ENCODE measurements at regions not wholly inside any gene's neighbourhood (a gene's known extent, or its start where the extent isn't known, plus 50 kb on each side); places are given as distances from the start of the nearest gene placed in this dataset.

GRCh38 chr2:138403431-138403927, 98.1 kb upstream of the SPOPL start:
- Histone ChIP-seq H3K27me3 (replicated peaks; ENCODE audit: insufficient read depth, low read depth, low read length, poor library complexity) (no peaks in the 10 kb centered on the region), H3K4me3 (ENCODE audit: low read depth, low read length, poor library complexity, severe bottlenecking) (no peak overlapping the region), H3K9me3 (ENCODE audit: low read depth, low read length, poor library complexity, severe bottlenecking) (no peaks in the 10 kb centered on the region), H3K4me1 (ENCODE audit: insufficient read depth, low read length, poor library complexity, severe bottlenecking) (no peaks in the 10 kb centered on the region), H3K36me3 (ENCODE audit: insufficient read depth, low read length, poor library complexity, severe bottlenecking) (no peaks in the 10 kb centered on the region), H3K27ac (ENCODE audit: low read depth, low read length, poor library complexity, severe bottlenecking) (no peak overlapping the region)
- BruUV-seq (replicated peaks) = no TSS peak
- intact Hi-C loops (cut with micrococcal nuclease; ENCODE audit: unreplicated experiment) = no loop called here
- CTCF ChIA-PET = no interaction called here
- POLR2A ChIA-PET (ENCODE audit: low non-redundant PET) = no interaction called here
- no peak for TF ChIP-seq EZH2 (IDR thresholded peaks at IDR 0.05; ENCODE audit: borderline replicate concordance, low read depth, low read length, poor library complexity, severe bottlenecking)
- TF ChIP-seq CTCF (conservative IDR thresholded peaks at IDR 0.05; ENCODE audit: low read depth, low read length) = no peak
- DNase-seq (ENCODE audit: low spot score) = no peak

GRCh38 chr2:138414014-138414413, 87.6 kb upstream of the SPOPL start:
- TF ChIP-seq EZH2 (IDR thresholded peaks at IDR 0.05; ENCODE audit: borderline replicate concordance, low read depth, low read length, poor library complexity, severe bottlenecking) = no peak
- no peak for TF ChIP-seq CTCF (conservative IDR thresholded peaks at IDR 0.05; ENCODE audit: low read depth, low read length)
- BruUV-seq (replicated peaks) = no TSS peak
- POLR2A ChIA-PET (ENCODE audit: low non-redundant PET) = no interaction called here

GRCh38 chr2:138415985-138416384, 85.6 kb upstream of the SPOPL start:
- POLR2A ChIA-PET (ENCODE audit: low non-redundant PET) = no interaction called here
- no peak overlapping the region for H3K4me3 ChIP-seq (ENCODE audit: low read depth, low read length, poor library complexity, severe bottlenecking)
- H3K27ac ChIP-seq (ENCODE audit: low read depth, low read length, poor library complexity, severe bottlenecking) = no peak overlapping the region
- CTCF ChIA-PET = no interaction called here
- no peaks in the 10 kb centered on the region for H3K36me3 ChIP-seq (ENCODE audit: insufficient read depth, low read length, poor library complexity, severe bottlenecking)
- no peak for TF ChIP-seq EZH2 (IDR thresholded peaks at IDR 0.05; ENCODE audit: borderline replicate concordance, low read depth, low read length, poor library complexity, severe bottlenecking)
- no peak for TF ChIP-seq CTCF (conservative IDR thresholded peaks at IDR 0.05; ENCODE audit: low read depth, low read length)
- H3K9me3 ChIP-seq (ENCODE audit: low read depth, low read length, poor library complexity, severe bottlenecking) = no peaks in the 10 kb centered on the region
- H3K4me1 ChIP-seq (ENCODE audit: insufficient read depth, low read length, poor library complexity, severe bottlenecking) = no peaks in the 10 kb centered on the region
- no TSS peak for BruUV-seq (replicated peaks)
- no peaks in the 10 kb centered on the region for H3K27me3 ChIP-seq (replicated peaks; ENCODE audit: insufficient read depth, low read depth, low read length, poor library complexity)
- DNase-seq (ENCODE audit: low spot score) = no peak
- intact Hi-C loops (cut with micrococcal nuclease; ENCODE audit: unreplicated experiment) = no loop called here

More at GRCh38 chr2:138414014-138414413, 87.6 kb upstream of the SPOPL start:
- H3K27ac ChIP-seq (ENCODE audit: low read depth, low read length, poor library complexity, severe bottlenecking) = no peak overlapping the region
- H3K9me3 ChIP-seq (ENCODE audit: low read depth, low read length, poor library complexity, severe bottlenecking) = no peaks in the 10 kb centered on the region
- DNase-seq (ENCODE audit: low spot score) = no peak
- H3K36me3 ChIP-seq (ENCODE audit: insufficient read depth, low read length, poor library complexity, severe bottlenecking) = no peaks in the 10 kb centered on the region
- H3K4me3 ChIP-seq (ENCODE audit: low read depth, low read length, poor library complexity, severe bottlenecking) = no peak overlapping the region
- no peaks in the 10 kb centered on the region for H3K4me1 ChIP-seq (ENCODE audit: insufficient read depth, low read length, poor library complexity, severe bottlenecking)
- intact Hi-C loops (cut with micrococcal nuclease; ENCODE audit: unreplicated experiment) = no loop called here
- CTCF ChIA-PET = no interaction called here
- H3K27me3 ChIP-seq (replicated peaks; ENCODE audit: insufficient read depth, low read depth, low read length, poor library complexity) = no peaks in the 10 kb centered on the region
